ENCODE measurements at regions not wholly inside any gene's neighbourhood (a gene's known extent, or its start where the extent isn't known, plus 50 kb on each side); places are given as distances from the start of the nearest gene placed in this dataset.

- Histone ChIP-seq H2BK15ac (ENCODE audit: low read length) (peak overlapping the region; percentile 73; the same call in 1 of the 2 replicates), H3K14ac (ENCODE audit: insufficient read length) (no peak overlapping the region), H2BK12ac (ENCODE audit: low read depth, low read length) (no peak overlapping the region), H3K9ac (replicated peaks in 1 of 4; ENCODE audit: extremely low read depth in 1 of 4, low read depth in 3 of 4, low read length in 3 of 4) (no peak overlapping the region), H3K4me3 (ENCODE audit: extremely low read depth in 1 of 4, insufficient read depth in 2 of 4, low read depth in 3 of 4, low read length in 4 of 4) (no peak overlapping the region), H2AK5ac (ENCODE audit: low read depth, low read length) (no peak overlapping the region), H3K9me3 (ENCODE audit: insufficient read depth in 2 of 2, low read depth in 1 of 2, low read length in 1 of 2) (no peaks in the 10 kb centered on the region), H4K8ac (ENCODE audit: extremely low read depth, insufficient read depth, low read length) (no peak overlapping the region), H3K56ac (replicated peaks; ENCODE audit: insufficient read length, low read depth, low read length) (no peak overlapping the region), H3K79me2 (ENCODE audit: control insufficient read depth in 1 of 2, insufficient read depth in 2 of 2, low read length in 2 of 2) (no peaks in the 10 kb centered on the region), H3K36me3 (ENCODE audit: control insufficient read depth in 2 of 4, insufficient read depth in 4 of 4, low read length in 3 of 4) (no peaks in the 10 kb centered on the region), H3K27ac (ENCODE audit: low read depth, low read length) (no peak overlapping the region), H3K4me2 (ENCODE audit: insufficient read depth in 1 of 2, low read depth in 2 of 2, low read length in 2 of 2) (no peak overlapping the region), H3K23ac (ENCODE audit: insufficient read length) (no peak overlapping the region), H2BK120ac (replicated peaks; ENCODE audit: low read depth, low read length) (no peak overlapping the region), H3K79me1 (ENCODE audit: low read depth, low read length) (no peaks in the 10 kb centered on the region), H2BK5ac (ENCODE audit: low read depth, low read length) (no peak overlapping the region), H2AFZ (ENCODE audit: low read length) (no peak overlapping the region), H3K4me1 (replicated peaks in 1 of 4; ENCODE audit: control insufficient read depth in 3 of 4, insufficient read depth in 4 of 4, low read length in 3 of 4) (peaks cover 5 to 12% (median 7%) of the 10 kb centered on the region in 4 experiments), H4K5ac (ENCODE audit: insufficient read length, low read depth, low read length) (no peak overlapping the region), H4K20me1 (replicated peaks in 1 of 2; ENCODE audit: control insufficient read depth in 1 of 2, insufficient read depth in 2 of 2, low read length in 2 of 2) (no peaks in the 10 kb centered on the region), H2BK20ac (ENCODE audit: low read length) (0 out of 2 replicates have a peak overlapping the region, but pooled peaks have one; percentile 21), H3K23me2 (ENCODE audit: low read depth, low read length) (no peaks in the 10 kb centered on the region), H3K18ac (ENCODE audit: extremely low read depth, low read length) (no peak overlapping the region), H4K91ac (replicated peaks; ENCODE audit: insufficient read length, low read length) (no peak overlapping the region), H3K27me3 (replicated peaks in 1 of 4; ENCODE audit: control insufficient read depth in 3 of 4, extremely low read depth in 1 of 4, insufficient read depth in 3 of 4, low read length in 3 of 4) (peaks cover 0 to 2% (median 0%) of the 10 kb centered on the region in 4 experiments; a peak in 1 of 7 replicates), H3K4ac (replicated peaks; ENCODE audit: insufficient read length, low read depth, low read length) (no peak overlapping the region)
- ChIA-PET POLR2A (ENCODE audit: partially characterized antibody) (interaction anchor here (1.1 to 1.3 kb wide), 2 partner anchors 9 to 29 kb away, joined by 3 to 4 read pairs; no protein-coding TSS in a partner anchor), CTCF (ENCODE audit: partially characterized antibody) (interaction anchor here (0.9 to 2.1 kb wide), 6 partner anchors 15 to 417 kb away, joined by 3 to 9 read pairs (median 3); no protein-coding TSS in a partner anchor)
- WGBS, 2 experiments (ENCODE audit: extremely low coverage in 1 of 2, insufficient coverage in 1 of 2, insufficient read length in 1 of 2, insufficient replicate concordance in 2 of 2, low coverage in 1 of 2, low lambda C conversion rate in 2 of 2, missing lambda C conversion rate in 1 of 2), result 79% methylated on average over 8 of the region's 8 CpGs; no CpG with 5 or more reads in 1 of the 2 experiments
- FAIRE-seq, result no peak
- no peak for DNase-seq (ENCODE audit: low read depth in 1 of 2, low spot score in 2 of 2)
- TF ChIP-seq JUND (IDR thresholded peaks at IDR 0.05; ENCODE audit: low read length), result no peak
- no peak for TF ChIP-seq SP1 (IDR thresholded peaks at IDR 0.05; ENCODE audit: low read depth, low read length)
- no peak for TF ChIP-seq POLR2AphosphoS5 (IDR thresholded peaks at IDR 0.05; ENCODE audit: low read depth, low read length)
- no peak for TF ChIP-seq CTCF (IDR thresholded peaks at IDR 0.05; ENCODE audit: control extremely low read depth in 1 of 3, insufficient read depth in 1 of 3, low read depth in 1 of 3, low read length in 3 of 3)
- no peak for TF ChIP-seq ATF2 (IDR thresholded peaks at IDR 0.05; ENCODE audit: low read length)
- TF ChIP-seq SIRT6 (IDR thresholded peaks at IDR 0.05; ENCODE audit: low read length), result no peak
- TF ChIP-seq RBBP5 (IDR thresholded peaks at IDR 0.05; ENCODE audit: borderline replicate concordance, low read depth, low read length), result no peak
- no peak for TF ChIP-seq NRF1 (IDR thresholded peaks at IDR 0.05; ENCODE audit: low read depth, low read length)
- TF ChIP-seq SIX5 (IDR thresholded peaks at IDR 0.05; ENCODE audit: low read depth, low read length), result no peak
- TF ChIP-seq KDM1A (IDR thresholded peaks at IDR 0.05; ENCODE audit: borderline replicate concordance, low read length), result no peak
Observed at GRCh38 chr17:36778448-36778847, 158.8 kb upstream of the LHX1 start.
